H9 (cell line): ENCODE measurements at regions not wholly inside any gene's neighbourhood (a gene's known extent, or its start where the extent isn't known, plus 50 kb on each side); places are given as distances from the start of the nearest gene placed in this dataset.

Source experiments
- DNase-seq: peaks from one replicate; pipeline ENCODE4 v3.0.0-alpha.2; 2017
- H2AFZ ChIP-seq: one replicate; pipeline ENCODE4 v1.6.1; 2013; ENCODE audit warnings: mild to moderate bottlenecking, low read length, control low read depth, moderate library complexity
- H2AK5ac ChIP-seq: 2 replicates; pipeline ENCODE4 v1.6.1; 2013; ENCODE audit warnings: low read length, control low read depth, mixed read lengths; ENCODE audit not compliant: insufficient read length
- H2BK120ac ChIP-seq: one replicate; pipeline ENCODE4 v1.6.1; 2013; ENCODE audit warnings: low read depth, mild to moderate bottlenecking, low read length, control low read depth, inconsistent platforms; ENCODE audit not compliant: poor library complexity, severe bottlenecking
- H2BK12ac ChIP-seq: 2 replicates; pipeline ENCODE4 v1.6.1; 2013; ENCODE audit warnings: low read length, control low read depth, mixed read lengths, low read depth; ENCODE audit not compliant: insufficient read length
- H2BK15ac ChIP-seq: 2 replicates; pipeline ENCODE4 v1.6.1; 2013; ENCODE audit warnings: low read depth, low read length, control low read depth
- H2BK20ac ChIP-seq: one replicate; pipeline ENCODE4 v1.6.1; 2013; ENCODE audit warnings: low read depth, mild to moderate bottlenecking, low read length, control low read depth, inconsistent platforms; ENCODE audit not compliant: poor library complexity, severe bottlenecking
- H2BK5ac ChIP-seq: 2 replicates; pipeline ENCODE4 v1.6.1; 2013; ENCODE audit warnings: low read length, control low read depth, mixed read lengths; ENCODE audit not compliant: insufficient read length
- H3K14ac ChIP-seq: 2 replicates; pipeline ENCODE4 v1.6.1; 2013; ENCODE audit warnings: low read length, control low read depth; ENCODE audit not compliant: insufficient read depth
- H3K18ac ChIP-seq: 2 replicates; pipeline ENCODE4 v1.6.1; 2013; ENCODE audit warnings: low read depth, mild to moderate bottlenecking, mixed read lengths, low read length, control low read depth; ENCODE audit not compliant: insufficient read length
- H3K23ac ChIP-seq: 2 replicates; pipeline ENCODE4 v1.6.1; 2013; ENCODE audit warnings: low read length, control low read depth, mixed read lengths, low read depth; ENCODE audit not compliant: insufficient read length
- H3K23me2 ChIP-seq: 2 replicates; pipeline ENCODE4 v1.6.1; 2013; ENCODE audit warnings: low read depth, mild to moderate bottlenecking, mixed read lengths, low read length, control low read depth; ENCODE audit not compliant: insufficient read length, poor library complexity, severe bottlenecking
- H3K27ac ChIP-seq: 2 replicates; pipeline ENCODE4 v1.5.1; 2013; ENCODE audit warnings: low read length, control low read depth, mixed read lengths, low read depth; ENCODE audit not compliant: insufficient read length
- H3K27me3 ChIP-seq: 2 replicates; pipeline ENCODE4 v1.6.1; 2013; ENCODE audit warnings: low read length, control low read depth, inconsistent platforms; ENCODE audit not compliant: insufficient read depth
- H3K4ac ChIP-seq: 2 replicates; pipeline ENCODE4 v1.6.1; 2013; ENCODE audit warnings: low read depth, mild to moderate bottlenecking, control low read depth, inconsistent platforms, low read length, moderate library complexity
- H3K4me1 ChIP-seq: 2 replicates; pipeline ENCODE4 v1.6.1; 2013; ENCODE audit warnings: low read length, control low read depth, inconsistent platforms; ENCODE audit not compliant: insufficient read depth
- H3K4me2 ChIP-seq: 2 replicates; pipeline ENCODE4 v1.6.1; 2013; ENCODE audit warnings: low read length, control low read depth, mixed read lengths; ENCODE audit not compliant: insufficient read length, insufficient read depth
- H3K56ac ChIP-seq: 2 replicates; pipeline ENCODE4 v1.6.1; 2013; ENCODE audit warnings: low read depth, mild to moderate bottlenecking, mixed read lengths, low read length, control low read depth; ENCODE audit not compliant: insufficient read length
- H3K79me1 ChIP-seq: 2 replicates; pipeline ENCODE4 v1.6.1; 2013; ENCODE audit warnings: low read depth, mild to moderate bottlenecking, moderate library complexity, low read length, control low read depth, inconsistent platforms; ENCODE audit not compliant: insufficient read depth, poor library complexity, severe bottlenecking
- H3K79me2 ChIP-seq: 2 replicates; pipeline ENCODE4 v1.6.1; 2013; ENCODE audit warnings: low read length, control low read depth, inconsistent platforms; ENCODE audit not compliant: insufficient read depth
- H3K9ac ChIP-seq: 2 replicates; pipeline ENCODE4 v1.6.1; 2013; ENCODE audit warnings: low read length, control low read depth, mixed read lengths; ENCODE audit not compliant: insufficient read length; ENCODE audit errors: extremely low read depth
- H3K9me3 ChIP-seq: one replicate; pipeline ENCODE4 v1.6.1; 2013; ENCODE audit warnings: low read depth, low read length, inconsistent platforms; ENCODE audit not compliant: control insufficient read depth
- H3T11ph ChIP-seq: one replicate; pipeline ENCODE4 v1.6.1; 2013; ENCODE audit warnings: mild to moderate bottlenecking, low read length, control low read depth, inconsistent platforms
- H4K20me1 ChIP-seq: one replicate; pipeline ENCODE4 v1.6.1; 2013; ENCODE audit not compliant: control insufficient read depth, insufficient read length, insufficient read depth
- H4K5ac ChIP-seq: 2 replicates; pipeline ENCODE4 v1.6.1; 2013; ENCODE audit warnings: low read depth, mild to moderate bottlenecking, mixed read lengths, low read length, control low read depth; ENCODE audit not compliant: insufficient read length
- H4K8ac ChIP-seq: replicated peaks from 2 replicates; pipeline ENCODE4 v1.6.1; 2013; ENCODE audit warnings: low read length, control low read depth, mixed read lengths, low read depth; ENCODE audit not compliant: insufficient read length
- H4K91ac ChIP-seq: 2 replicates; pipeline ENCODE4 v1.6.1; 2013; ENCODE audit warnings: low read depth, mild to moderate bottlenecking, moderate library complexity, mixed read lengths, low read length, control low read depth; ENCODE audit not compliant: insufficient read length
- H3K27ac Mint-ChIP-seq, 3 experiments: 2 replicates in 2 of 3; 3 replicates in 1 of 3; pipeline ENCODE4 v1.8.0; 2020 to 2021; ENCODE audit warnings: mixed read lengths in 3 of 3, mild to moderate bottlenecking in 1 of 3, moderate library complexity in 1 of 3
- H3K27me3 Mint-ChIP-seq: 2 replicates; pipeline ENCODE4 v1.8.0; 2021; ENCODE audit warnings: low read depth, mild to moderate bottlenecking, moderate library complexity, mixed read lengths
- H3K36me3 Mint-ChIP-seq, 3 experiments: 2 replicates in 2 of 3; 3 replicates in 1 of 3; pipeline ENCODE4 v1.8.0; 2020 to 2021; ENCODE audit warnings: low read depth in 3 of 3, mixed read lengths in 3 of 3; ENCODE audit not compliant: insufficient read depth in 1 of 3
- H3K4me1 Mint-ChIP-seq, 2 experiments: 2 replicates each; pipeline ENCODE4 v1.8.0; 2020; ENCODE audit warnings: mixed read lengths in 2 of 2
- H3K4me3 Mint-ChIP-seq, 2 experiments: 2 replicates in 1 of 2; 3 replicates in 1 of 2; pipeline ENCODE4 v1.8.0; 2020 to 2021; ENCODE audit warnings: mild to moderate bottlenecking in 2 of 2, mixed read lengths in 2 of 2, moderate library complexity in 1 of 2
- H3K9me3 Mint-ChIP-seq, 2 experiments: 2 replicates in 1 of 2; 3 replicates in 1 of 2; pipeline ENCODE4 v1.8.0; 2020; ENCODE audit warnings: mild to moderate bottlenecking in 2 of 2, mixed read lengths in 2 of 2, moderate library complexity in 1 of 2
- WGBS: extraction: QIAGEN DNeasy Blood & Tissue Kit; methylation state at CpG from one replicate; pipeline ENCODE4 v1.1.7; 2013; ENCODE audit warnings: missing lambda C conversion rate, low lambda C conversion rate, mixed read lengths; ENCODE audit not compliant: insufficient read length; ENCODE audit errors: extremely low coverage; 5-methylcytosine and 5-hydroxymethylcytosine counted together
- TF ChIP-seq, protein P1 (sequence below): fragments of 200-600 bp; sonication (generic); conservative IDR thresholded peaks from 3 replicates; pipeline ENCODE4 v1.8.0; 2021; ENCODE audit warnings: antibody characterized with exemption, mild to moderate bottlenecking

DNA sequence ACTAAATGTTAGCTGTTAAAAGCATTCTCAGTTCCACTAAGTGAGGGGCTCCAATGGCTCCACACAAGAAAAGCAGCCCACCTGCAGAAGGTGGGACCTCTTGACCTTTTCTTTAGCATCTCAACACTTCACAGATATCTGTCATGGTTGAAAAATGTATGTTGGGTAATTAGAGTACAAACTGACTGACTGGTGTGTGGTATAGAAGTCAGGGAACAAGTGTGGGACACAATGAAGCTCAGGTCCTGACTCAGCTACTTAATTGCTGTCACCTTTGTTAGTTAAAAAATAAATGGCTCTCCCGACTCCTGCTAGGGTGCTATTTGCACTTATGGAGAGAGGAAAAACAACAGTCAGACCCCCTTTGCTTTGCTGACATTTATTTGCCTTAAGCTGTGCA is 299.0 kb downstream of the TTC6 start:
- no CpG with 5 or more reads among the region's 1 CpG for WGBS
- no peak overlapping the region for H3K23ac ChIP-seq
- DNase-seq = no peak

More for the DNA sequence above, 299.0 kb downstream of the TTC6 start:
- H4K8ac ChIP-seq = no peak overlapping the region
- H2BK120ac ChIP-seq = no peak overlapping the region
- no peak overlapping the region for H3K4ac ChIP-seq
- no peak overlapping the region for H3K27ac ChIP-seq
- peaks cover 11 to 15% of the 10 kb centered on the region in 2 experiments for H3K4me1 Mint-ChIP-seq
- no peak overlapping the region for H3K9ac ChIP-seq
- no peak overlapping the region for H3T11ph ChIP-seq
- no peaks in the 10 kb centered on the region for H3K27me3 ChIP-seq
- H3K4me3 Mint-ChIP-seq = no peak overlapping the region
- H2BK20ac ChIP-seq = no peak overlapping the region
- peaks cover 11 to 23% (median 12%) of the 10 kb centered on the region in 3 experiments; a peak in 6 of 7 replicates for H3K36me3 Mint-ChIP-seq
- no peak overlapping the region for H3K14ac ChIP-seq
- no peak overlapping the region for H3K4me2 ChIP-seq
- no peak overlapping the region for H3K56ac ChIP-seq
- H2AK5ac ChIP-seq = no peak overlapping the region
- H4K91ac ChIP-seq = no peak overlapping the region
- H3K79me1 ChIP-seq = no peaks in the 10 kb centered on the region
- no peak overlapping the region for H3K27ac Mint-ChIP-seq
- TF ChIP-seq, protein P1, sequence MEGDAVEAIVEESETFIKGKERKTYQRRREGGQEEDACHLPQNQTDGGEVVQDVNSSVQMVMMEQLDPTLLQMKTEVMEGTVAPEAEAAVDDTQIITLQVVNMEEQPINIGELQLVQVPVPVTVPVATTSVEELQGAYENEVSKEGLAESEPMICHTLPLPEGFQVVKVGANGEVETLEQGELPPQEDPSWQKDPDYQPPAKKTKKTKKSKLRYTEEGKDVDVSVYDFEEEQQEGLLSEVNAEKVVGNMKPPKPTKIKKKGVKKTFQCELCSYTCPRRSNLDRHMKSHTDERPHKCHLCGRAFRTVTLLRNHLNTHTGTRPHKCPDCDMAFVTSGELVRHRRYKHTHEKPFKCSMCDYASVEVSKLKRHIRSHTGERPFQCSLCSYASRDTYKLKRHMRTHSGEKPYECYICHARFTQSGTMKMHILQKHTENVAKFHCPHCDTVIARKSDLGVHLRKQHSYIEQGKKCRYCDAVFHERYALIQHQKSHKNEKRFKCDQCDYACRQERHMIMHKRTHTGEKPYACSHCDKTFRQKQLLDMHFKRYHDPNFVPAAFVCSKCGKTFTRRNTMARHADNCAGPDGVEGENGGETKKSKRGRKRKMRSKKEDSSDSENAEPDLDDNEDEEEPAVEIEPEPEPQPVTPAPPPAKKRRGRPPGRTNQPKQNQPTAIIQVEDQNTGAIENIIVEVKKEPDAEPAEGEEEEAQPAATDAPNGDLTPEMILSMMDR = no peak
- H2BK12ac ChIP-seq = no peak overlapping the region
- peaks cover 27% of the 10 kb centered on the region for H3K27me3 Mint-ChIP-seq
- H3K9me3 ChIP-seq = no peaks in the 10 kb centered on the region
- H2BK5ac ChIP-seq = no peak overlapping the region
- H4K5ac ChIP-seq = no peak overlapping the region
- H2AFZ ChIP-seq = no peak overlapping the region
- no peaks in the 10 kb centered on the region for H4K20me1 ChIP-seq
- H3K4me1 ChIP-seq = peaks cover 7% of the 10 kb centered on the region; the same call in 1 of the 2 replicates
- H2BK15ac ChIP-seq = no peak overlapping the region
- H3K9me3 Mint-ChIP-seq = peaks cover 11 to 20% of the 10 kb centered on the region in 2 experiments
- H3K23me2 ChIP-seq = no peaks in the 10 kb centered on the region
- H3K18ac ChIP-seq = no peak overlapping the region
- H3K79me2 ChIP-seq = no peaks in the 10 kb centered on the region
